Spleen (tissue), 11 donors: ENCODE measurements at regions not wholly inside any gene's neighbourhood (a gene's known extent, or its start where the extent isn't known, plus 50 kb on each side); places are given as distances from the start of the nearest gene placed in this dataset.
A peak's percentile ranks its signal among the peaks of the same experiment; 100 is the strongest.

Experiments
- DNase-seq: peaks from one replicate; pipeline ENCODE4 v3.0.0-alpha.2; 2020
- H3K27ac ChIP-seq, 8 donors: fragments of 200-600 bp; sonication (generic) in 7 of 8; 1 replicate in 4 of 8; 2 replicates in 4 of 8; pipeline versions ENCODE4 v1.5.0 to v1.8.0; 2016 to 2021; ENCODE audit warnings: inconsistent platforms in 4 of 8, mild to moderate bottlenecking in 4 of 8, moderate library complexity in 1 of 8
- H3K27me3 ChIP-seq, 7 donors: fragments of 200-600 bp; sonication (generic) in 6 of 7; replicated peaks in 1 of 7; 1 replicate in 4 of 7; 2 replicates in 3 of 7; pipeline versions ENCODE4 v1.5.0 to v1.8.0; 2016 to 2021; ENCODE audit warnings: inconsistent platforms in 3 of 7, mild to moderate bottlenecking in 1 of 7
- H3K36me3 ChIP-seq, 6 donors: fragments of 200-600 bp; sonication (generic) in 5 of 6; 1 replicate in 4 of 6; 2 replicates in 2 of 6; pipeline versions ENCODE4 v1.5.0 to v1.8.0; 2016 to 2021; ENCODE audit warnings: inconsistent platforms in 2 of 6
- H3K4me1 ChIP-seq, 6 donors: fragments of 200-600 bp; sonication (generic) in 5 of 6; 1 replicate in 3 of 6; 2 replicates in 3 of 6; pipeline versions ENCODE4 v1.5.0 to v1.8.0; 2016 to 2021; ENCODE audit warnings: inconsistent platforms in 3 of 6
- H3K4me3 ChIP-seq, 8 donors: fragments of 200-600 bp; sonication (generic) in 7 of 8; 1 replicate in 4 of 8; 2 replicates in 4 of 8; pipeline versions ENCODE4 v1.5.0 to v1.8.0; 2016 to 2021; ENCODE audit warnings: inconsistent platforms in 4 of 8, mild to moderate bottlenecking in 4 of 8, moderate library complexity in 2 of 8
- H3K9me3 ChIP-seq, 8 donors: fragments of 200-600 bp; sonication (generic) in 7 of 8; 1 replicate in 4 of 8; 2 replicates in 4 of 8; pipeline versions ENCODE4 v1.5.0 to v1.8.0; 2016 to 2021; ENCODE audit warnings: inconsistent platforms in 4 of 8
- POLR2A ChIP-seq, 3 donors: fragments of 450-650 bp; IDR thresholded peaks; one replicate each; pipeline ENCODE4 v1.5.1; 2017; ENCODE audit warnings: antibody characterized with exemption in 3 of 3, mild to moderate bottlenecking in 1 of 3
- POLR2AphosphoS5 ChIP-seq, 3 donors: sonication (generic); formaldehyde crosslinking; IDR thresholded peaks; one replicate each; pipeline ENCODE4 v1.5.1; 2017; ENCODE audit warnings: antibody characterized with exemption in 3 of 3
- WGBS, 5 donors: extraction: QIAGEN DNeasy Blood & Tissue Kit in 3 of 5; methylation state at CpG; one replicate each; pipeline versions ENCODE4 v1.1.5 to v1.1.7; 2013 to 2018; 5-methylcytosine and 5-hydroxymethylcytosine counted together
- intact Hi-C: fragments of 100-400 bp; cut with DNase I; formaldehyde crosslinking; loops from one replicate; pipeline ENCODE4 v1.15.0; 2023; ENCODE audit warnings: low total_unique reads
- TF ChIP-seq, protein P1 (sequence below), 11 experiments: fragments of 200-600 bp in 7 of 11; fragments of 450-650 bp in 4 of 11; sonication (generic) in 4 of 11; IDR thresholded peaks in 8 of 11; conservative IDR thresholded peaks in 3 of 11; 1 replicate in 7 of 11; 2 replicates in 4 of 11; pipeline versions ENCODE4 v1.4.0 to v1.8.0; 2016 to 2021; ENCODE audit warnings: antibody characterized with exemption in 11 of 11, inconsistent platforms in 4 of 11, mild to moderate bottlenecking in 1 of 11
- donor health status: healthy with polysubstance abuse.
- donor health status: DM: no; HTN: no; CAD: no; lungs with moderate emphysema.
- donor health status: DM: no; HTN: no; CAD: no.
- donor health status: Bipolar disorder and iron deficiency.
- donor health status: healthy.
- donor health status: DM: no; HTN: no; CAD: no.
- donor health status: DM: yes; HTN: yes; CAD: no.

DNA sequence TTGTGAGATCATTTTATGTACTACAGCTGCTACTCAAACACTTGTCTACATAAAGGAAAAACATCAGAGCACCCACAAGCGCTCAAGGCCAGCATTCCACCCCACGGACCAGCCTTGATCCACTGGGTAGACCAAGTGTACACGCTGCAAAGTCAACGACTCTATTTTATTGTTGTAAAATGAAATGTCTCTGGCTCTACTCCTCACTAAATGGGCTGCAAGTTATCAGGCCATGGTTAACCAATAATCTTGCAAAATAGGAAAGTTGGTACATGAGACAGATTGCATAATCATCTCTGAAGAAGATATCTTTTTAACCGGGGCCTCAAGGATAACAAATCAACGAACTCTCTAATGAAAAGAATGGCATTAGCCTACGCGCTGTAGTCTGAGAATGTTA, 69.9 kb upstream of the FOXN3 start:
- Histone ChIP-seq H3K36me3 (peaks cover 0 to 21% (median 0%) of the 10 kb centered on the region in 6 donors), H3K4me1 (peaks cover 0 to 49% (median 5%) of the 10 kb centered on the region in 6 donors), H3K9me3 (no peaks in the 10 kb centered on the region), H3K27ac (peak overlapping the region in 6 of 8 donors; percentile 44 to 79 (median 72)), H3K27me3 (no peaks in the 10 kb centered on the region), H3K4me3 (peak overlapping the region in 1 of 8 donors; percentile 30)
- intact Hi-C loops = no loop called here
- TF ChIP-seq POLR2A (IDR thresholded peaks at IDR 0.05) (no peak), POLR2AphosphoS5 (IDR thresholded peaks at IDR 0.05) (no peak)
- TF ChIP-seq, protein P1, sequence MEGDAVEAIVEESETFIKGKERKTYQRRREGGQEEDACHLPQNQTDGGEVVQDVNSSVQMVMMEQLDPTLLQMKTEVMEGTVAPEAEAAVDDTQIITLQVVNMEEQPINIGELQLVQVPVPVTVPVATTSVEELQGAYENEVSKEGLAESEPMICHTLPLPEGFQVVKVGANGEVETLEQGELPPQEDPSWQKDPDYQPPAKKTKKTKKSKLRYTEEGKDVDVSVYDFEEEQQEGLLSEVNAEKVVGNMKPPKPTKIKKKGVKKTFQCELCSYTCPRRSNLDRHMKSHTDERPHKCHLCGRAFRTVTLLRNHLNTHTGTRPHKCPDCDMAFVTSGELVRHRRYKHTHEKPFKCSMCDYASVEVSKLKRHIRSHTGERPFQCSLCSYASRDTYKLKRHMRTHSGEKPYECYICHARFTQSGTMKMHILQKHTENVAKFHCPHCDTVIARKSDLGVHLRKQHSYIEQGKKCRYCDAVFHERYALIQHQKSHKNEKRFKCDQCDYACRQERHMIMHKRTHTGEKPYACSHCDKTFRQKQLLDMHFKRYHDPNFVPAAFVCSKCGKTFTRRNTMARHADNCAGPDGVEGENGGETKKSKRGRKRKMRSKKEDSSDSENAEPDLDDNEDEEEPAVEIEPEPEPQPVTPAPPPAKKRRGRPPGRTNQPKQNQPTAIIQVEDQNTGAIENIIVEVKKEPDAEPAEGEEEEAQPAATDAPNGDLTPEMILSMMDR (IDR thresholded peaks at IDR 0.05 in 8 of 11, conservative IDR thresholded peaks at IDR 0.05 in 3 of 11) = no peak
- 54 to 87% (median 68%) methylated on average over 8 of the region's 8 CpGs for WGBS, 5 donors
- DNase-seq = peak; percentile 47

DNA sequence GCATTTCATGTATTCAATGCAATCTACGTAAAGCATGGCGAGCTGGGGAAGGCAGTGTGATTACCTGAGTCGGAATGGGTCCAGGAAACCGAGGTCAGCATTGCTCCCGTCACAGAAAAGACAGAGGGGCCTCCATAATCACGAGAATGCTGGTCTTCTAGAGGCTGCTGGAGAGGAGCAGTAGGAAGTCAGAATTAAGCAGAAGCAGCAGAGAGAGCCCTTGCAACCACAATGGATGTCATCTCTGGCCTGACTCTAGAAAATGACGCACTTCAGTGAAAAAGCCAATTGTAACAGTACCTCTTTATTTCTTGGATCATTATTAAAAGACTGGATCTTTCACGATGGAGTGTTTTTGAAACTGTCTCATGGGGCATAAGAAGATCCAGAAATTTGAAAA, 69.5 kb upstream of the FOXN3 start:
- Histone ChIP-seq H3K9me3 (no peaks in the 10 kb centered on the region), H3K4me1 (peaks cover 0 to 49% (median 5%) of the 10 kb centered on the region in 6 donors), H3K27ac (peak overlapping the region in 6 of 8 donors; percentile 44 to 79 (median 72)), H3K36me3 (peaks cover 0 to 21% (median 0%) of the 10 kb centered on the region in 6 donors), H3K4me3 (peak overlapping the region in 1 of 8 donors; percentile 30), H3K27me3 (no peaks in the 10 kb centered on the region)
- intact Hi-C loops = no loop called here
- DNase-seq = peak; percentile 25
- WGBS, 5 donors = 57 to 87% (median 77%) methylated on average over 8 of the region's 8 CpGs
- TF ChIP-seq POLR2AphosphoS5 (IDR thresholded peaks at IDR 0.05) = no peak
- TF ChIP-seq, protein P1 (IDR thresholded peaks at IDR 0.05 in 8 of 11, conservative IDR thresholded peaks at IDR 0.05 in 3 of 11) = no peak
- no peak for TF ChIP-seq POLR2A (IDR thresholded peaks at IDR 0.05)

DNA sequence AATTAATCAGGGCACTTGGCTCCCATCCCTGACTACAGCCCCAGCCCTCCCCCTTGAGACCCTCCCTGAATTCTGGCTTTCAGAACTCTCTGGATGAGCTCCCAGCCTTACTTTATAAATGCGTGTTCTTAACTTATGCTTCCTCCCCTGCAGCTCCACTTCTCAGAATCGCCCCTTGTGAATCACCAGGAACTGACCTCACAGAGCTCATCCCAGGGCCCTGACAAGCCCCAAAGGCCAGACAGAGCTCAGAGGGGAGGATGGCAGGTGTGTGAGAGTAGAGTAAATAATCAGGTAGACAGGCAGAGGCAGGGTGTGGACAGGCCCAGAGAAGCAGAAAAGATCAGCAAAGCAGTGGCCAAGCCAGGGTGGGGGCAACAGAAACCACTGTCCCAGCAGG, 68.2 kb upstream of the FOXN3 start:
- peak overlapping the region in 6 of 8 donors; percentile 10 to 79 (median 60) for H3K27ac ChIP-seq
- 67 to 85% (median 75%) methylated on average over 2 of the region's 2 CpGs for whole genome bisulfite sequencing, 5 donors

More for the DNA sequence above, 68.2 kb upstream of the FOXN3 start:
- TF ChIP-seq POLR2A (IDR thresholded peaks at IDR 0.05) (no peak), POLR2AphosphoS5 (IDR thresholded peaks at IDR 0.05) (no peak)
- TF ChIP-seq, protein P1 (IDR thresholded peaks at IDR 0.05 in 8 of 11, conservative IDR thresholded peaks at IDR 0.05 in 3 of 11) = no peak
- no peaks in the 10 kb centered on the region for H3K9me3 ChIP-seq
- H3K36me3 ChIP-seq = peaks cover 0 to 21% (median 0%) of the 10 kb centered on the region in 6 donors
- H3K4me1 ChIP-seq = peaks cover 0 to 60% (median 8%) of the 10 kb centered on the region in 6 donors
- intact Hi-C loops = no loop called here
- no peaks in the 10 kb centered on the region for H3K27me3 ChIP-seq
- peak overlapping the region in 1 of 8 donors; percentile 9 for H3K4me3 ChIP-seq
- DNase-seq = peak; percentile 61
